Stomach smooth muscle (tissue), 2 donors: ENCODE measurements at regions not wholly inside any gene's neighbourhood (a gene's known extent, or its start where the extent isn't known, plus 50 kb on each side); places are given as distances from the start of the nearest gene placed in this dataset.

Experiments
- H3K27ac ChIP-seq: one replicate; pipeline ENCODE4 v1.7.0; 2013; ENCODE audit warnings: mild to moderate bottlenecking, low read length, inconsistent platforms
- H3K27me3 ChIP-seq, 2 donors: one replicate each; pipeline ENCODE4 v1.7.0; 2013; ENCODE audit warnings: low read length in 2 of 2; ENCODE audit not compliant: insufficient read depth in 2 of 2, control insufficient read depth in 1 of 2
- H3K36me3 ChIP-seq, 2 donors: one replicate each; pipeline ENCODE4 v1.7.0; 2013; ENCODE audit warnings: low read length in 2 of 2; ENCODE audit not compliant: control insufficient read depth in 2 of 2, insufficient read depth in 2 of 2
- H3K4me1 ChIP-seq: one replicate; pipeline ENCODE4 v1.7.0; 2013; ENCODE audit warnings: low read length; ENCODE audit not compliant: control insufficient read depth, insufficient read depth
- H3K4me3 ChIP-seq, 2 donors: one replicate each; pipeline ENCODE4 v1.7.0; 2013; ENCODE audit warnings: low read length in 2 of 2
- H3K9ac ChIP-seq, 2 donors: one replicate each; pipeline ENCODE4 v1.7.0; 2013; ENCODE audit warnings: low read length in 2 of 2, mild to moderate bottlenecking in 1 of 2
- H3K9me3 ChIP-seq, 2 donors: one replicate each; pipeline ENCODE4 v1.7.0; 2013; ENCODE audit warnings: low read length in 2 of 2; ENCODE audit not compliant: control insufficient read depth in 2 of 2
- donor health status: healthy.
- donor health status: Pancreatic carcinoma.

DNA sequence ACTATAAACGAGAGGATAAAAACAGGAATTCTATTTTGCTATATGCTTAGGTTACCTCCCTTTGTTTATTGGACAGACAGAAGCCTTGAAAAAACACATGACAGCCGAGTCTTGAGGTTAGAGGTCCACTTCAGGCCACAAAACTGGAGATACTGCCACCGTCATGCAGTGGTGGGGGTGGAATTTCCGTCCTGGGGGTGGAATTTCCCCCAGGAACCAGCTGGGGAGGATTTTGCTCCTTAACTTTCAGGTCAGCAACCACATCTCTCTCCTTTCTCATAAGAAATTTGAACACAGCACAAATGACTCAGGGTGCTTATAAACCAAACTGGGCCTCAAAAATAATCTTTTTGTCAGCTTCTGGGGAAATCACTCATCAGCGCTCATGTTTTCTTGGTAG lies 545.8 kb upstream of the ADAMTS9 start:
- Histone ChIP-seq H3K9ac (no peak overlapping the region), H3K27ac (no peak overlapping the region), H3K4me3 (no peak overlapping the region), H3K27me3 (no peaks in the 10 kb centered on the region), H3K9me3 (peaks cover 0 to 3% of the 10 kb centered on the region in 2 donors), H3K4me1 (no peaks in the 10 kb centered on the region), H3K36me3 (no peaks in the 10 kb centered on the region)

DNA sequence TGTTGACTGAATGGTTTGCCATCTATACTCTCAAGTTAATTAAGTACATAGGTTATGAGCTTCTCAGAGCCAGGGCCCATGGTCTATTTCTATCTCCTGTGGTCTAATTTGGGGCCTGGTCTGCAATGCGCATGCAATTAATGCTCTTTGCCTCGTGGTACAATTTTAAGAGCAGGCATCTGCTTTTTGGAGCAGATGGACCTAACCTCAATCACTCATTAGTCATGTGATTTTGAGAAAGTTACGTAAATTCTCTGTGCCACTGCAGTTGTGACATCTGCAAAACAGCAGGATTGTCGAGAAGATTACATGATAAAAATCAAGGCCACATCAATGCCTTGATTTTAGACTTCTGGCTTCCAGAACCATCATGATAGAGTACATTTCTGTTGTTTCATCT lies 543.7 kb upstream of the ADAMTS9 start:
- Histone ChIP-seq H3K36me3 (no peaks in the 10 kb centered on the region), H3K9ac (no peak overlapping the region), H3K4me3 (no peak overlapping the region), H3K9me3 (no peaks in the 10 kb centered on the region), H3K4me1 (no peaks in the 10 kb centered on the region), H3K27me3 (no peaks in the 10 kb centered on the region), H3K27ac (no peak overlapping the region)

DNA sequence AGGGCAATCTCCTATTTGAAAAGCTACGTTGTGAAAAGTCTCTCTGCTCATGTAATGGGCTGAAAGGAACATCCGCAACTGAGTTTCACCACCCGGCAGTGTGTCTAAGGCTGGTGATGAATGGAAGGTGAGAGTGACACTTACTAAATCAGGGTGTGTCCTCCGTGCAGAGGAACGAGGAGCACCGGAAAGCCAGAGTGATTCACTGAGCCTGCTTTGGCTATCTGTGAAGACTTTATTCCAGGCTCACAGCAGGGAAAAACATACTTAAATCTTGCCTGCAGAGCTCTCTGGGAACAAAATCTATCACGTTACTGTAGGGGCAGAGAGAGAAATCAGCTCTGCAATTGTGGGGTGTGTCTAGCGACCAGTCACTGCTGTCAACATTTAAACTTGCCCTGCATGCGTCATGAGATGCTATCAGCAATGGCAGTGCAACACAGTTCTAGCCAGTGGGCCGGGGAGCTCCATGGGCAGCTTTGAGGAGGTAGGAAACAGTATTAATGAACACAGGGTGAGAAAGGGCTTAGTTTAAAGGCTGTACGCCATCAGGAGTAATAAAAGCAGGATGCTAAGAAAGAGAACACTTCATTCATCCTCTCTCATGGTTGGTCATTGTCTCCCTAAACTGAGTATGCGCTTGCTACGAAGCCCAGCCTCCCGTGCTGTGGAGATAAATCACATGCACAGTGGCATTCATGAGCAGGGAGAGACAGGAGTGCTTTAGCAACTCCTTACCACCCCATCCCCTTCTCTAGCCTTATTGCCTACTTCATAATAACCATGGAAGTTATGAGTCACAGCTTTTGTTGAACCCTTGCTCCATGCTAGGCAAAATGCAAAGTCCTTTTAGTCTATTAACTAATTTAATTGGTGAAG lies 542.7 kb upstream of the ADAMTS9 start:
- Histone ChIP-seq H3K4me1 (no peaks in the 10 kb centered on the region), H3K9me3 (no peaks in the 10 kb centered on the region), H3K27me3 (no peaks in the 10 kb centered on the region), H3K36me3 (no peaks in the 10 kb centered on the region), H3K4me3 (no peak overlapping the region), H3K9ac (no peak overlapping the region), H3K27ac (no peak overlapping the region)

DNA sequence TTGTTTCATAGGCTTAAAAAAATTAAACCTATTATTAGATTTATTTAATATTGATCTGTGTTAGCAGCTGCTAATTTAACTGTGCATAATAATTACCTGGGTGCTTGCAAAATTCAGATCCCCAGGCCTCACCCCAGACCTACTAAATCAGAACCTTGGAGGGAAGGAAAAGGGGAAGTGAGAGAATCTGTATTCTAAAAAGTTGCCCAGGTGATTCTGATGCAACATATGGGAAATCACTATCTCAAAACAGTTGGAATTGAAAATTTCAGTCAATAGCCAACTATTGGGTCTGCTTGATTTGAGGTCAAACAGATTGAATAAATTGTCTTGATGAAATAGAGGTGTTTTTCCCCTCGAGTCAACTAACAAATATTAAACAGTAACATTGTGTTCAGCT lies 538.5 kb upstream of the ADAMTS9 start:
- H3K36me3 ChIP-seq, result no peaks in the 10 kb centered on the region
- no peaks in the 10 kb centered on the region for H3K27me3 ChIP-seq
- no peak overlapping the region for H3K9ac ChIP-seq
- peaks cover 0 to 3% of the 10 kb centered on the region in 2 donors for H3K9me3 ChIP-seq
- H3K4me3 ChIP-seq, result no peak overlapping the region
- H3K4me1 ChIP-seq, result no peaks in the 10 kb centered on the region
- no peak overlapping the region for H3K27ac ChIP-seq

DNA sequence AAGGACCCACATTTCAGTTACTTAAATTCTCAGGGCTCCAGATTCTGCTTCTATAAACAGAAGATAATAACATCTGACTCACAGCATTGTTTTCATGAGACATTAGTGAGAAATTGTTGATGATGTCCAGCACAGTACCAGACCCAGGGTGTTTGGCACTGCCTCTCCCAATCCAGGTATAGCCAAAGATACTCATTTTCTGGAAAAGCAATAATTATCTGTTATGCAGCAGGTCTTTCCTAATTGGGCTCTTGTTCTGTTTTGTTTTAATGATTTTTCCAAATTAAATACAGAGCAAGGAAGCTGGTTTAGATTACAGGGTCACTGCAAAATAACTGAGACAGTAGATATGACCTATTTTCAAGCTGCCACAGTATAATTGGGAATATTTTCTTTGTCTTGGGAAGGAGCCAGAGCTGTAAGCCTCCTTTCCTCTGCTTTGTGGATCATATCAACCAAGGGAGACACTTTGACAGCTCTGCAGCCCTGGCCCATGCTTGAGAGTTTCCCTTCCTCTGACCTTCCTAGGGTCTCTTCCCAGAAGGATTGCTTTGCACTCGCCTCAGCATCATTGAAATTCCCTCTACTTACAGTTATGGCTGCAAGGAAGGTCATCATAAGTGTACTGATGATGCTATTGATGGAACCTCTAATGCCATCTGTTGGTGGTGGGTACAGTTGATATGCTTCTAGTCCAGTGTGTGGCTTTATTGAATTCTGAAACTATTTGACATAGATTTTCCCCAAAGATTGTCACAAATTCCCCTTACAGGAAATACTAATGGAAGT lies 522.4 kb upstream of the ADAMTS9 start:
- no peaks in the 10 kb centered on the region for H3K36me3 ChIP-seq
- H3K4me3 ChIP-seq, result no peak overlapping the region
- H3K27ac ChIP-seq, result no peak overlapping the region
- no peak overlapping the region for H3K9ac ChIP-seq
- H3K27me3 ChIP-seq, result no peaks in the 10 kb centered on the region
- H3K9me3 ChIP-seq, result no peaks in the 10 kb centered on the region
- no peaks in the 10 kb centered on the region for H3K4me1 ChIP-seq

DNA sequence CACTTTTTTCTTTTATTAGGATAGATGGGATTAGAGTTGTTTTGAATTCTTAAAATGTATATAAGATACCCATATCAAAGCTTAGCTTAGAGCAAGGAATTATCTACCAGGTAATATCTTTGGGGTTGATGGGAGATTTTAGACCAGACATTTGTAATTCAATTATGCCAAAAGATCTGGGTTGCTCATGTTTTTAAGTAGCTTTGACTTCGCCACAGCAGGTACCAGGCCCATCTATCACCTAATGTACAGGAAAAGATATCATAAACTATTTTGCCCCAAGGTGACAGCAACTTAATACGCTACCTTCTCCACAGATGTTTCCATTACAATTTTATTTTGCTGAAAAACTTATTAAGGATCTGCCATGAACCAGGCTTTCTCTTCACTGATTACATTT lies 514.6 kb upstream of the ADAMTS9 start:
- no peaks in the 10 kb centered on the region for H3K36me3 ChIP-seq
- no peaks in the 10 kb centered on the region for H3K9me3 ChIP-seq
- H3K4me1 ChIP-seq, result no peaks in the 10 kb centered on the region
- no peak overlapping the region for H3K9ac ChIP-seq
- no peaks in the 10 kb centered on the region for H3K27me3 ChIP-seq
- no peak overlapping the region for H3K4me3 ChIP-seq
- H3K27ac ChIP-seq, result no peak overlapping the region

DNA sequence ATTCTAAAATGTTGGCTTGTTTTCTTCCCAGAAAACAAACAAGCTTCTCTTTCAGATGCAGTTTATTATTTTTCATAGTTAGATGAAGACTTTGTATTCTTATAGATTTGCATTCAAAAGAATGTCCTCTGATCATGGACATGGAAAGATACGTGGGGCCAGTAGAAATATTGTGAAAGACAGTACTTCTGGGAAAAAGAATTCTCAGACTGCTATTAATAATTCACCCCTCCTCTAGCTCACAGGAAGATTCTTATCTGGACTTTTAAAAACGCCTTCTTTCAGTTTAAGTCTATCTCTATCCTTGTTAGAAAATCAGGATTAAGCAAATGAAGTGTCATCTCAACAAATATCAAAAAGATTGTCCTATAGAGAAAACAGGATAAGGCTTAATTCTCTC lies 514.1 kb upstream of the ADAMTS9 start:
- no peaks in the 10 kb centered on the region for H3K36me3 ChIP-seq
- no peaks in the 10 kb centered on the region for H3K27me3 ChIP-seq
- no peak overlapping the region for H3K4me3 ChIP-seq
- H3K9me3 ChIP-seq, result no peaks in the 10 kb centered on the region
- H3K27ac ChIP-seq, result no peak overlapping the region
- no peak overlapping the region for H3K9ac ChIP-seq
- H3K4me1 ChIP-seq, result no peaks in the 10 kb centered on the region

DNA sequence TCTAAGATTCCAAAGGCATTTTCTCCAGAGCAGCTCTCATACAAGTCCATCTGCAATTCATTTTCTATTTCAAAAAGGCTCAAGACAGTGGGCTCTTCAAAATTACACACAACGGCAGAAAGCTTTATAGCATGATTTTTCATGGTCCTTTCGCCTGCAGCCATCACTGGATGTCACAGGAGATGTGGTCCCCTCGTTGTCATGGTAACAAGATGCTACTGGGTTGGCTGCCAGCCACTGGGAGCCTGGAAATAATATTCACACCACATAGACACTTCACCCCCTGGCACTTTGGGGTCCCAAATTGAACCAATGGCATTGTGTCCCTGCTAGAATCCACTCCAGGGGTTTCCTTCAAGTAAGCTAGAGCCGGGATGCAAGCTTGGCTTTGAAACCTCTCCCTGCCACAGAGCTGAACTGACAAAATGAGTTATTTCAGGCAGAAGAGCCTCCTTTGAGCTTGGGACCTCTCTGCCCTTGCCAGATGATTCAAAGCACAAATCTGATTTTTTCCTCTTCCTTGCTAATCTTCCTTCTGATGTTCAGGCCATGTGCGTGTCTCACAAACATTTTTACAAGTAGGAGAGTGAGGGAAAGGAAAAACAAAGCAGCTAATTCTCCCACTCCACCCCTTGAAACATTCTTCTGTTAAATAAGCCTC lies 512.6 kb upstream of the ADAMTS9 start:
- H3K27ac ChIP-seq, result no peak overlapping the region

DNA sequence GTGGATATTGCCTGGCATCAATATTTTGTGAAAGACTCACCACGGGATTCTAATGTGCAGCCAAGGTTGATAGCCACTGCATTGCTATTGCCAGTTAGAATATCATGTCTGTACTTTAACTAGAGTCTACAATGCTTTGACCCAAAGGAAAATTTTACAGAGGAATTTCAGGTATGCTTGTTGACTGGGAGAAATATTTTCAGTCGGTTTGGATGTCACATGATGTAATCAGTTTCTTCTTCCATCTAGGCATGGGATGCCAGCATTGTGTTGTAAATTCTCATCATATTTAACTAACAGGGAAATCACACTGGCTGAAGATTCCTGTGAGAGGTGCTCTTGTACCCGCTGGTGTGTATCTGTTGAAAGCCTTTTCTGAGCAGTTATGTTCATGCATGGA lies 508.9 kb upstream of the ADAMTS9 start:
- no peak overlapping the region for H3K4me3 ChIP-seq
- no peaks in the 10 kb centered on the region for H3K4me1 ChIP-seq
- H3K36me3 ChIP-seq, result no peaks in the 10 kb centered on the region
- no peaks in the 10 kb centered on the region for H3K9me3 ChIP-seq
- H3K9ac ChIP-seq, result no peak overlapping the region
- H3K27me3 ChIP-seq, result no peaks in the 10 kb centered on the region
- no peak overlapping the region for H3K27ac ChIP-seq

More for the DNA sequence above, 512.6 kb upstream of the ADAMTS9 start:
- no peaks in the 10 kb centered on the region for H3K9me3 ChIP-seq
- H3K27me3 ChIP-seq, result no peaks in the 10 kb centered on the region
- H3K4me3 ChIP-seq, result no peak overlapping the region
- no peaks in the 10 kb centered on the region for H3K4me1 ChIP-seq
- no peak overlapping the region for H3K9ac ChIP-seq
- H3K36me3 ChIP-seq, result no peaks in the 10 kb centered on the region

DNA sequence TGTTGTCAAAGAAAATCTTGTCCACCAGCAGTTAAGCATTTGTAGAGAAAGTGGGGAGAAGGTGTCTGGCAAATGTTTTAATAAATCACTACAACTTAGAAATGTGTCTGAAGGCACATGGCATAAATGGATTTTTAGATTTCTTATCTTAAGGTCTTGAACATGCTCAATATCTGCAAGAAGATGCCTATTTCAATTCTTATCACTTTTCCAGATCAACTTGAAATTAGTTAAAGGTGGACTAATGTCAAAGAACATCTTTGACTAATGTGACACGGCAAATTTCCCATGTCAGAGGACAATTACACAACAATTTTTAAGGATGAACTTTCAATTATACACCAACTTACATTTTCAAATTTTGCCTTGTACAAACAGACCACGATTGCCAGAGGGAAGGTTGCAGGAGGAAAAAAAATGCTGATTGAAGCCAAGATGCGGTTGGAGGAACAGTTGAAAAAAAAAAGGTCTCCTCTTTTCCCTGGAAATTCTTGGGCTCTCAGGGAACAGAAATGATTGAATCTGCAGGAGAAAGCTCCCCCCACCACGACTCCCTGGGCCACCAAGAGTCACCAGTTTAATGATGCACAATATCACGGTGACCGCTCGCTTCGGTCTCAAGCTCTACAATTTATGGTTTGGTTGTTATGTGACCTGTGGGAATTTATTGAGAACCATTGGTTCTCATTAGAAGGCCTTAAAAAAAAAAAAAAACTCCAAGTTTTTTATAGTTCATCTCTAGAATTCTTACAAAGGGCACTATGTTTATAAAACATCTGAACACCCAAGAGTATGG lies 507.6 kb upstream of the ADAMTS9 start:
- H3K27ac ChIP-seq, result no peak overlapping the region
- no peaks in the 10 kb centered on the region for H3K4me1 ChIP-seq
- H3K36me3 ChIP-seq, result no peaks in the 10 kb centered on the region
- H3K27me3 ChIP-seq, result no peaks in the 10 kb centered on the region
- H3K9me3 ChIP-seq, result no peaks in the 10 kb centered on the region
- H3K9ac ChIP-seq, result no peak overlapping the region
- no peak overlapping the region for H3K4me3 ChIP-seq
